GM23338 (cell line): ENCODE measurements at regions not wholly inside any gene's neighbourhood (a gene's known extent, or its start where the extent isn't known, plus 50 kb on each side); places are given as distances from the start of the nearest gene placed in this dataset.

ENCODE experiments used
- ATAC-seq: fragments of 200-7000 bp; cut with Tn5 transposase; 3 replicates; pipeline ENCODE4 v1.9.1; 2020
- DNase-seq: peaks from one replicate; pipeline ENCODE4 v3.0.0-alpha.2; 2015; ENCODE audit warnings: low spot score
- H2AFZ ChIP-seq: fragments of 200-600 bp; sonication (generic); 2 replicates; pipeline ENCODE4 v1.8.0; 2016; ENCODE audit warnings: antibody characterized with exemption, mild to moderate bottlenecking, moderate library complexity
- H3F3A ChIP-seq: fragments of 200-600 bp; sonication (generic); replicated peaks from 2 replicates; pipeline ENCODE4 v1.8.0; 2017; ENCODE audit warnings: antibody characterized with exemption, mixed run types, low read depth
- H3K27ac ChIP-seq: fragments of 200-600 bp; sonication (generic); 2 replicates; pipeline ENCODE4 v1.6.1; 2016; ENCODE audit warnings: low read depth
- H3K27me3 ChIP-seq: fragments of 200-600 bp; sonication (generic); 2 replicates; pipeline ENCODE4 v1.8.0; 2016; ENCODE audit warnings: mild to moderate bottlenecking, mixed run types, moderate library complexity; ENCODE audit not compliant: insufficient read depth
- H3K36me3 ChIP-seq: fragments of 200-600 bp; sonication (generic); 2 replicates; pipeline ENCODE4 v1.8.0; 2016; ENCODE audit warnings: mild to moderate bottlenecking; ENCODE audit not compliant: insufficient read depth
- H3K4me1 ChIP-seq: fragments of 200-600 bp; sonication (generic); 2 replicates; pipeline ENCODE4 v1.8.0; 2016; ENCODE audit warnings: mild to moderate bottlenecking, moderate library complexity; ENCODE audit not compliant: insufficient read depth
- H3K4me2 ChIP-seq: fragments of 200-600 bp; sonication (generic); 2 replicates; pipeline ENCODE4 v1.7.1; 2017; ENCODE audit warnings: mixed run types
- H3K4me3 ChIP-seq: fragments of 200-600 bp; sonication (generic); 2 replicates; pipeline ENCODE4 v1.6.1; 2016; ENCODE audit warnings: mixed run types
- H3K79me2 ChIP-seq: fragments of 200-600 bp; sonication (generic); replicated peaks from 2 replicates; pipeline ENCODE4 v1.8.0; 2017; ENCODE audit warnings: mild to moderate bottlenecking; ENCODE audit not compliant: insufficient read depth
- H3K9me2 ChIP-seq: fragments of 200-600 bp; sonication (generic); 2 replicates; pipeline ENCODE4 v1.8.0; 2017; ENCODE audit not compliant: insufficient read depth
- H4K20me1 ChIP-seq: fragments of 200-600 bp; sonication (generic); replicated peaks from 2 replicates; pipeline ENCODE4 v1.8.0; 2017; ENCODE audit warnings: mild to moderate bottlenecking; ENCODE audit not compliant: insufficient read depth
- H3K27ac Mint-ChIP-seq: 2 replicates; pipeline ENCODE4 v1.8.0; 2020; ENCODE audit warnings: inconsistent platforms, mild to moderate bottlenecking, moderate library complexity, mixed read lengths
- H3K27me3 Mint-ChIP-seq: 3 replicates; pipeline ENCODE4 v1.8.0; 2022; ENCODE audit warnings: low read depth, mild to moderate bottlenecking, moderate library complexity, mixed read lengths, inconsistent platforms; ENCODE audit not compliant: insufficient read depth, poor library complexity
- H3K36me3 Mint-ChIP-seq: 3 replicates; pipeline ENCODE4 v1.8.0; 2021; ENCODE audit warnings: low read depth, mild to moderate bottlenecking, inconsistent platforms, moderate library complexity, mixed read lengths
- H3K4me1 Mint-ChIP-seq: 3 replicates; pipeline ENCODE4 v1.8.0; 2020; ENCODE audit warnings: mild to moderate bottlenecking, inconsistent platforms, mixed read lengths
- H3K4me3 Mint-ChIP-seq: 3 replicates; pipeline ENCODE4 v1.8.0; 2021; ENCODE audit warnings: moderate library complexity, mild to moderate bottlenecking, inconsistent platforms, mixed read lengths
- H3K9me3 Mint-ChIP-seq: 3 replicates; pipeline ENCODE4 v1.8.0; 2020; ENCODE audit warnings: moderate library complexity, mild to moderate bottlenecking, inconsistent platforms, mixed read lengths
- EZH2phosphoT487 ChIP-seq: fragments of 200-600 bp; sonication (generic); IDR thresholded peaks from one replicate; pipeline ENCODE4 v1.8.1; 2018; ENCODE audit warnings: antibody characterized with exemption; ENCODE audit not compliant: unreplicated experiment
- POLR2AphosphoS5 ChIP-seq: IDR thresholded peaks from 2 replicates; pipeline ENCODE4 v1.6.1; 2016; ENCODE audit warnings: antibody characterized with exemption, low read depth
- REST ChIP-seq: IDR thresholded peaks from one replicate; pipeline ENCODE4 v1.6.1; 2018; ENCODE audit warnings: antibody characterized with exemption; ENCODE audit not compliant: unreplicated experiment
- STAT1 ChIP-seq: IDR thresholded peaks from one replicate; pipeline ENCODE4 v1.6.1; 2016; ENCODE audit warnings: antibody characterized with exemption; ENCODE audit not compliant: unreplicated experiment
- ZNF114 ChIP-seq: fragments of 250-450 bp; sonication (Bioruptor Pico); IDR thresholded peaks from 2 replicates; pipeline ENCODE4 v1.5.0; 2020; ENCODE audit warnings: mild to moderate bottlenecking, moderate library complexity
- TF ChIP-seq, protein P1 (sequence below): fragments of 250-450 bp; sonication (Bioruptor Pico); IDR thresholded peaks from 2 replicates; pipeline ENCODE4 v1.5.0; 2020; ENCODE audit warnings: mild to moderate bottlenecking, moderate library complexity

DNA sequence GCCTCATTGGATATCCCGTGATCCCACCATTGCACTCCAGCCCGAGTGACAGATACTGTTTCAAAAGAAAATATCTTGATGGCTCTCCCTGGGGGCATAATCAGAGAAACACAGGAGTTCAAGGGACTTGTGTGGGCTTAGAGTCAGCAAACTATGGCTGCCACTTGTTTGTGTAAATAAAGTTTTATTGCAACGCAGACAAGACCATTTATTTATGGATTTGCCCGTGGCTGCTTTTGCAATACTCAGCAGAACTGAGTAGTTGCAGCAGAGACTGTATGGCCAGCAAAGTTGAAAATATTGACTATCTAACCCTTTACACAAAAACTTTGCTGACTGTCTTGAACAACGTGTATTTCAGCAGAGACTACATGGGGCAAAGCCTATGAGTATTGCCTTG, 75.5 kb upstream of the GPRC5B start:
- H3K4me1 Mint-ChIP-seq, result peaks cover 32% of the 10 kb centered on the region
- no peak overlapping the region for H3K4me3 Mint-ChIP-seq
- 0 out of 2 replicates have a peak, but pooled peaks cover 3% of the 10 kb centered on the region for H3K9me2 ChIP-seq
- peaks cover 17% of the 10 kb centered on the region for H3K9me3 Mint-ChIP-seq
- H3K4me3 ChIP-seq, result no peak overlapping the region
- no peaks in the 10 kb centered on the region for H3K36me3 ChIP-seq
- peak overlapping the region; percentile 25; the same call in 1 of the 2 replicates for H3K4me2 ChIP-seq
- peaks cover 2% of the 10 kb centered on the region for H3K27me3 Mint-ChIP-seq
- H4K20me1 ChIP-seq, result no peaks in the 10 kb centered on the region
- DNase-seq (no peak), ATAC-seq (no peak)
- no peak for TF ChIP-seq REST
- TF ChIP-seq POLR2AphosphoS5, result no peak
- TF ChIP-seq, protein P1, sequence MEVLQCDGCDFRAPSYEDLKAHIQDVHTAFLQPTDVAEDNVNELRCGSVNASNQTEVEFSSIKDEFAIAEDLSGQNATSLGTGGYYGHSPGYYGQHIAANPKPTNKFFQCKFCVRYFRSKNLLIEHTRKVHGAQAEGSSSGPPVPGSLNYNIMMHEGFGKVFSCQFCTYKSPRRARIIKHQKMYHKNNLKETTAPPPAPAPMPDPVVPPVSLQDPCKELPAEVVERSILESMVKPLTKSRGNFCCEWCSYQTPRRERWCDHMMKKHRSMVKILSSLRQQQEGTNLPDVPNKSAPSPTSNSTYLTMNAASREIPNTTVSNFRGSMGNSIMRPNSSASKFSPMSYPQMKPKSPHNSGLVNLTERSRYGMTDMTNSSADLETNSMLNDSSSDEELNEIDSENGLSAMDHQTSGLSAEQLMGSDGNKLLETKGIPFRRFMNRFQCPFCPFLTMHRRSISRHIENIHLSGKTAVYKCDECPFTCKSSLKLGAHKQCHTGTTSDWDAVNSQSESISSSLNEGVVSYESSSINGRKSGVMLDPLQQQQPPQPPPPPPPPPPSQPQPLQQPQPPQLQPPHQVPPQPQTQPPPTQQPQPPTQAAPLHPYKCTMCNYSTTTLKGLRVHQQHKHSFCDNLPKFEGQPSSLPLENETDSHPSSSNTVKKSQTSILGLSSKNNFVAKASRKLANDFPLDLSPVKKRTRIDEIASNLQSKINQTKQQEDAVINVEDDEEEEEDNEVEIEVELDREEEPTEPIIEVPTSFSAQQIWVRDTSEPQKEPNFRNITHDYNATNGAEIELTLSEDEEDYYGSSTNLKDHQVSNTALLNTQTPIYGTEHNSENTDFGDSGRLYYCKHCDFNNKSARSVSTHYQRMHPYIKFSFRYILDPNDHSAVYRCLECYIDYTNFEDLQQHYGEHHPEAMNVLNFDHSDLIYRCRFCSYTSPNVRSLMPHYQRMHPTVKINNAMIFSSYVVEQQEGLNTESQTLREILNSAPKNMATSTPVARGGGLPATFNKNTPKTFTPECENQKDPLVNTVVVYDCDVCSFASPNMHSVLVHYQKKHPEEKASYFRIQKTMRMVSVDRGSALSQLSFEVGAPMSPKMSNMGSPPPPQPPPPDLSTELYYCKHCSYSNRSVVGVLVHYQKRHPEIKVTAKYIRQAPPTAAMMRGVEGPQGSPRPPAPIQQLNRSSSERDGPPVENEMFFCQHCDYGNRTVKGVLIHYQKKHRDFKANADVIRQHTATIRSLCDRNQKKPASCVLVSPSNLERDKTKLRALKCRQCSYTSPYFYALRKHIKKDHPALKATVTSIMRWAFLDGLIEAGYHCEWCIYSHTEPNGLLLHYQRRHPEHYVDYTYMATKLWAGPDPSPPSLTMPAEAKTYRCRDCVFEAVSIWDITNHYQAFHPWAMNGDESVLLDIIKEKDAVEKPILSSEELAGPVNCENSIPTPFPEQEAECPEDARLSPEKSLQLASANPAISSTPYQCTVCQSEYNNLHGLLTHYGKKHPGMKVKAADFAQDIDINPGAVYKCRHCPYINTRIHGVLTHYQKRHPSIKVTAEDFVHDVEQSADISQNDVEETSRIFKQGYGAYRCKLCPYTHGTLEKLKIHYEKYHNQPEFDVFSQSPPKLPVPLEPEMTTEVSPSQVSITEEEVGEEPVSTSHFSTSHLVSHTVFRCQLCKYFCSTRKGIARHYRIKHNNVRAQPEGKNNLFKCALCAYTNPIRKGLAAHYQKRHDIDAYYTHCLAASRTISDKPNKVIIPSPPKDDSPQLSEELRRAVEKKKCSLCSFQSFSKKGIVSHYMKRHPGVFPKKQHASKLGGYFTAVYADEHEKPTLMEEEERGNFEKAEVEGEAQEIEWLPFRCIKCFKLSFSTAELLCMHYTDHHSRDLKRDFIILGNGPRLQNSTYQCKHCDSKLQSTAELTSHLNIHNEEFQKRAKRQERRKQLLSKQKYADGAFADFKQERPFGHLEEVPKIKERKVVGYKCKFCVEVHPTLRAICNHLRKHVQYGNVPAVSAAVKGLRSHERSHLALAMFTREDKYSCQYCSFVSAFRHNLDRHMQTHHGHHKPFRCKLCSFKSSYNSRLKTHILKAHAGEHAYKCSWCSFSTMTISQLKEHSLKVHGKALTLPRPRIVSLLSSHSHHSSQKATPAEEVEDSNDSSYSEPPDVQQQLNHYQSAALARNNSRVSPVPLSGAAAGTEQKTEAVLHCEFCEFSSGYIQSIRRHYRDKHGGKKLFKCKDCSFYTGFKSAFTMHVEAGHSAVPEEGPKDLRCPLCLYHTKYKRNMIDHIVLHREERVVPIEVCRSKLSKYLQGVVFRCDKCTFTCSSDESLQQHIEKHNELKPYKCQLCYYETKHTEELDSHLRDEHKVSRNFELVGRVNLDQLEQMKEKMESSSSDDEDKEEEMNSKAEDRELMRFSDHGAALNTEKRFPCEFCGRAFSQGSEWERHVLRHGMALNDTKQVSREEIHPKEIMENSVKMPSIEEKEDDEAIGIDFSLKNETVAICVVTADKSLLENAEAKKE (CRISPR knock-in tag), result no peak
- no peak for TF ChIP-seq ZNF114 (CRISPR knock-in tag)
- TF ChIP-seq EZH2phosphoT487, result no peak
- TF ChIP-seq STAT1, result no peak
- peaks cover 25% of the 10 kb centered on the region for H3K4me1 ChIP-seq
- no peak overlapping the region for H3K27ac Mint-ChIP-seq
- no peaks in the 10 kb centered on the region for H3F3A ChIP-seq
- H3K27ac ChIP-seq, result 0 out of 2 replicates have a peak overlapping the region, but pooled peaks have one; percentile 33
- H3K36me3 Mint-ChIP-seq, result peaks cover 13% of the 10 kb centered on the region; the same call in 2 of the 3 replicates
- peak overlapping the region; percentile 77 for H2AFZ ChIP-seq
- no peaks in the 10 kb centered on the region for H3K79me2 ChIP-seq
- H3K27me3 ChIP-seq, result no peaks in the 10 kb centered on the region
